Endometrial microvascular endothelial cells (primary cell): ENCODE measurements at regions not wholly inside any gene's neighbourhood (a gene's known extent, or its start where the extent isn't known, plus 50 kb on each side); places are given as distances from the start of the nearest gene placed in this dataset.

Experiments used
- in situ Hi-C: cut with HindIII; loops from 2 replicates; pipeline ENCODE4 v1.10.0; 2017; ENCODE audit warnings: low sequenced_read_pairs, low pct_unique_long_range_greater_than_20kb; ENCODE audit errors: inconsistent ontology term

DNA sequence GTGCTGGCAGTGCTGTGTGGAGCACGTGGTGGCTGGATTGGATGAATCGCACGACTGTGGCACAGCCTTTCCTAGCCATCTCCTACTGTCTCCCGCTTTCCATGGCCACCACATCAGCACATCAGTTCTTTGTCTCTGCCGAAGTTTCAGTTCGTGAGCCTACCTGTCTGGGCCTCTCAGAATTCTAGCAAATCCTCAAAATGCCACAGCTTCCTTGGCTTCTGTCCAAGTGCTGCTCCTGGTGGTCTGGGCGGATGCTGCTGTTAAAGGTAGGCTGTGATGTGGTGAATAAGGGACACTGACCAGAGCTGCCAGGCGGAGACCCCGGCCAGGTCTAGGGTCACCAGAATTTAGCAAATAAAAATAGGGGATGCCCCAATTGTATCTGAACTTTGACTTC, 237.4 kb downstream of the LPIN1 start:
- in situ Hi-C loops = no loop called here

DNA sequence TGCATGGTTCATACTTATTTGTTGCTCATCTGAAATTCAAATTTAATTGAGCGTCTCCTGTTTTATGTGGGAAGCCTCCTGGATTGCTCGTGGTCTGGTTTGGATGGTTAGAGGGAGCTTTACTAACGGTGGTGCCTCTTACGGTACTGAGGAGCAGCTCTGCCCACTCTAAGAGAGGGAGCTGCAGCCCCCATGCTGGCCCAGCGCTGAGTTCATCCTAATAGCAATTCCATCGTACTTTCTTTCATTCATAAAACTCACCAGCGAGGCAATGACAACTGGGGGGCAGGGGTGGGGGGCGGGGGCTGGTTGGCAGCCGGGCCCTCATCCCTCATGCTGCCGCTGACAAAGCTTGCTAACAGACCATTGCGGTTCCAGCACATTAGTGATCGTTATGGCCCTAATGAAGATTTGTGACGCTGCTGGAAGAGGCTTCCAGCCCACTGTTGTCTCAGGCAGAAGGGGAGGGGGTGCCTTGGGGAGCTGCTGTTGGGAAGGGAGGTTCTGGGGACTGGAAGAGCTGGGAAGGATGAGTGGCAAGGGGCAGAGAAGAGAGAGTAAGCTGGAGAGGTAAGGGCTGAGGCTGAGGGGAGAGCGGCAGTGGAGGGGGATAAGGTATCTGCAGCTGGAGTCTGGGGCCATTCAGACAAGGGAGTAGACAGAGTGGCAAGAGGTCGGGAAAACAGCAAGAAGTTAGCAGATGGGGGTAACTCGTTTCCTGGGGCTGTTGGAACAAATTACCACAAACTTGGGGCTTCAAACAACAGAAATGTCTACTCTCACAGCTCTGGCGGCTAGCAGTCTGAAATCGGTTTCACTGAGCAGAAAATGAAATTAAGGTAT, 238.1 kb downstream of the LPIN1 start:
- in situ Hi-C loops = no loop called here

DNA sequence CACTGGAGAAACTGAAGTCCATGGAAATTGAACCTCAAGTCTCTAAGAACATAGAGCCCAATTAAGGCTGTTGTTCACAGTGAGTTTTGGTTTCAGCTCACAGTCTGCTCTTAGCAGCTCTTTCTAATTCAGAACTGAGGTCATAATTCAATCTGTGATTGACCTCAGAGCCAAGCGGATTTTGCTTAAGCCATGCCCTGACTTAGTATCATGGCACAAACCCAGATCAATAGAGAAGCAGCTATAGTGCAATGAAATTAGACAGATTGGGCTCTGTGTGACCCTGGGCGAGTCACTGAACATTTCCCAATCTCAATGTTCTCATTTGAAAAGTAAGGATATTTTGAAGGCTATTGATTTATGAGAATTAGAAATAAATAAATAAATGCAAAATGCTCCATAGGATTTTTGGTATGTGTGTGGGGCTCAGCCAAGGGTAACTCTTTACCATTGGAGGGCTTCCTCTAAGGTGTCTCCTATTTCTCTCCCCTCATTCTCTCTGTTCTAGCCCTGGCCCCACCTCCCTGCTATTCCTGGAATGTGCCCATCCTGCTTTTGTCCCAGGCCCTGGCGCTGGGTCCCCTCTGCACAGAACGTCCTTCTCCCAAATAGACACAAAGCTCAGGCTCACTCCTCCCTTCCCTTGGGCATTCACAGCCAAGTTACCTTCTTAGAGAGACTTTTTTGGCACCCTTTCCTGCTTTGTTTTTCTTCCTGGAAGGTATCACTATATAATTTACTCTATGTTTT, 239.6 kb downstream of the LPIN1 start:
- in situ Hi-C loops = no loop called here

DNA sequence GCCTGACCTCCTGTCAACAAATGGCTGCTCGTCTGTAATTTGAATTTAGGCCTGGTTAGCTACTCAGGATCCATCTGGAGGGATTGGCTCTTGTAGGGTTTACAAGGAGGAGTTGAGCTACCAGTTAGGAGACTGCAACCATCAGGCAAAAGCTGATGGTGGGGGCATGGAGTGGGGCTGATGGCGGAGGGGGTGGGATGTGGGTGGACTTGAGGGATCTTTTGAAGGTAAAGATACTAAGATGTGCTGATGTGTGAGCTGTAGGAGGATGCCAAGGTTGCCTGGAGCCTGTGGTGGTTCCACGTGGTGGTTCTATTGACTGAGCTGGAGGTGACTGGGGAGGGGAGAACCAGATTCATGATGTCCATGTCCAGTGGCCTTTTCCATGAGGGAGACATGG, 240.7 kb downstream of the LPIN1 start:
- in situ Hi-C loops = no loop called here

DNA sequence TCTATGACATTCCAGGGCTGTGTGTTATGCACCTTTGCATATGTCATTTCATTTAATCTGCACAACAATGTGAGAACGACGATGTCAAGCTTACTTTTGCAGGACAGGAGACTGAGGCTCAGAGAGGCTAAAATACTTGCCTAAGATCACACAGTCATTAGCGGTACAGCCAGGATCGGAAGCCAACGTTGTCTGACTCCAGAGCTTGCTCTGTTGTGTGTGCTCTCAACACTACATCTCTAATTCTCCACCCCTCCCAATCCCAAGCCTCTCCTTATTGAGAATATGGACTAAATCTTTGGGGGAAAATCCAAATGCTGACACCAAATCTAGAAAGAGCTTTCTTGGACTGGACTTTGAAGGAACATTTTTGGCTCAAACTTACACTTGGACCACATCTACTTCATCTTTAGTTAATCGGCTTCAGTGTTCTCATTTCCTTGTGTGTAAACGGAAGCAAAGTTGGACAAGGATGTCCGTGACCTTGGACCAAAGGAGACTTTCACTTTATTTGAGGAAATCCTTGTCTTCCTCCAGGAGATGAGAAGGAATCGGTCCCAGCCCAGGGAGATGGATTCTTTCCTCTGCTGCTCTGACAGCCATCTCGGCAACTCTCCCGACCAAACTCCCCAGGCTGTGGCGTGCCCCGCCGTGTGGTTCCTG, 242.4 kb downstream of the LPIN1 start:
- in situ Hi-C loops = no loop called here

DNA sequence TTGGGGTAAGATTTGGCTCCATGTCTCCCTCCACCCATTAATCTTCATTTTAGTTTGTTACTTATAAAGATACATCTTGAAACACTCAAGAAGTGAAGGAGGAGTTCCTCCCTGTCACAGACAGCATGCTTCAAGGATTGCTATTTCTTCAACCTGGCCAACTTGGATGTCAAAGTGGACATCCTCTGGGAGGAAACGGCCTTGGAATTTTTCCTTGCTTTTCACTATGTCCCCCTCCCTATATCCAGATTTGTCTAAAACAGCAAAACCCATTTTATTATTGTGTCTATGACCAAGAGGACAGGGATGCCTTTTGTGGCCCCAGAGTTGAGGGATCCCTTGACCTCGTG, 242.9 kb downstream of the LPIN1 start:
- in situ Hi-C loops = no loop called here

DNA sequence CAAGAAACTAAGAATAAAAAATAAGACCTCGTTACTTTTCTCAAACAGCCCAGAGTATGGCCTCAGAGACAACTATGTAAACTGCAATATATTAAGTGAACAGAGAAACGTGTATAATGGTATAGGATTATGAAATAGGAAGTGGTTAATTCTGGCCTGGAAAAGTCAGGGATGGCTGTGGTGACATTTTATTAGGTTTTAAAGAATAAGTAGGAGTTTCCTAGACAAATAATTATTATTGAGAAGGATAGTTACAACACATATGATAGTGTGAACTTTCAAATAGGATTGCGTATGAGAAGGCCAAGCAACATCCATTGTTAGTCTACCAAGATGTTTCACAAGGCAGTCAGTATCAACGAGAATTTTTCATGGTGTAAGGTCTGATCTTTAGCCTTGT, 244.1 kb downstream of the LPIN1 start:
- in situ Hi-C loops = no loop called here

DNA sequence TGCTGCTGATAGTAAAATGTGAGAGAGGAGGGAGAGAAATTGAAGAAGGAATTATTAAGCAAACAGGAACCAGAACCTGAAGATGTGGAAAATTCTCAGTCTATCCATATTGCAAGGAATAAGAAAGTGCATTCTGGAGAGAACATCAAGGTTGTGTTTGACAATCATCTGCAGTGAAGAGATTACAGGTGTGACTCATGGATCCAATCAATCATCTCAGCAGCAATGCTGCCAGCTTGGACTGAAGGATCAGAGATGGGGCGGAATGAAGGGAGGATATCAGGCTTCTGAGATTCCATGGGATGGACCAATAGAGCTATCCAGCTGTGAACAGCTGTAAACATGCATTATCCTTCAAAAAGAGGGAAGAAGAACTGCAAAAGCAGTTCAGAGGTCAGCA, 247.3 kb downstream of the LPIN1 start:
- in situ Hi-C loops = no loop called here

DNA sequence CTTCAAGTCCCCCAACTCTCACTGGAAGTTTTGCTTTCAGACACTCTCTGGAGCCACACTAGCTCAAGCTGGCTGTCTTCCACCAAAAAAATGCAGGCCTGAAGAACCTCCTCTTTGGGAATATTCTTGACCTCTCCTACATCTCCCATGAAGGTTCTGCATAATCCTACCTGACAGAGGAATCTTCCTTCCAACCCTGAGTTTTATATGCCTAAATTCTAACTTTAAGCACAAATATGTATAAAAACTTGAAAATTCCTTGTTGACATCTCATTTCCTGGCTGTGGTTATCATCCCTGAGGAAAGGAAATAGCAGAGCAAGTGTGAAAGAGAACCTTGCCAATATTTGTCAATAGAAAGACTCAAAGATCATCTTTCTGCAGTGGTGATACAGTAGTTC, 249.0 kb downstream of the LPIN1 start:
- in situ Hi-C loops = no loop called here

DNA sequence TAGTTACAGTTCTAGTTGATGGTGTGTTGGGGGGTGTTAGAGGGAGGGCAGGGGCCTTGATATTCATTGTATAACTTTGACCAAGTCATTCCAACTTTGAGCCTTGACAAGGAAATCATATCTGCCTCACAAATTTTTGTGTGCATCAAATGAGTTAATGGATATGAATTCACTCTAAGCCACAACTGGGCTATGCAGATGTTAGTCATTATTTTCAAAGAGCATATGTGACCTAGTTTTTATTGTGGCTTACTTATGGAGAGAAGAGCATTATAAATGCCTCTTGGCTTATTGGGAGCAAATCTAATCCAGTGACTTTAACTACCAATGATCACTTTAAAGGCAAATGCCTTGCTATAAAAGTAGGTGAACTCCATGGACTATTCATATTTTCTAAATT, 250.2 kb downstream of the LPIN1 start:
- in situ Hi-C loops = no loop called here

DNA sequence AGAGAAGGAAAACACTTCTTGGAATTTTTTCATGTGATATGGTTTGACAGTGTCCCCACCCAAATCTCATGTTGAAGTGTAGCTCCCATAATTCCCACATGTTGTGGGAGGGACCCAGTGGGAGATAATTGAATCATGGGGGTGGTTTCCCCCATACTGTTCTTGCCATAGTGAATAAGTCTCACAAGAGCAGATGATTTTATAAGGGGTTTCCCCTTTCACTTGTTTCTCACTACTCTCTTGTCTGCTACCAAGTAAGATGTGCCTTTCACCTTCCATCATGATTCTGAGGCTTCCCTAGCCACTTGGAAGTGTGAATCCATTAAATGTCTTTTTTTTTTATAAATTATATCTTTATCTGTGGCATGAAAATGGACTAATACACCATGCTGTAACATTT, 250.7 kb downstream of the LPIN1 start:
- in situ Hi-C loops = no loop called here

DNA sequence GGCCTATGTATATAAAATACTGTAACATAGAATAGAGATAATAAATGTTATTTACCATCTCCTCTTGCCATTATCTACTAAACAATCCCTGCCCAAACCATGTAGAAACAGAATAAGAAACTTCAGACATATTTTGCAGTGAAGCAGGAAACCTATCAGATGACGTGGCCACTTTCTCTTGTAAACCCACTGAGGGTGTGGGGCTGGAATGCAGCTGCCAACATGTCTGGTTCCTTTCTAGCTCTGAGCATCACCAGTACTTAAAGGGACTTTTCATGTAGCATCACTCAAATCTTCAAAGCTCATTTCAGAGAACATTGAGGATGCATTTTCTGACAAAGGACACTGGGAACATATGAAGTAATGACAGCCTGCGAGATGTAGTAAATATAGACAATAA, 251.8 kb downstream of the LPIN1 start:
- in situ Hi-C loops = no loop called here

DNA sequence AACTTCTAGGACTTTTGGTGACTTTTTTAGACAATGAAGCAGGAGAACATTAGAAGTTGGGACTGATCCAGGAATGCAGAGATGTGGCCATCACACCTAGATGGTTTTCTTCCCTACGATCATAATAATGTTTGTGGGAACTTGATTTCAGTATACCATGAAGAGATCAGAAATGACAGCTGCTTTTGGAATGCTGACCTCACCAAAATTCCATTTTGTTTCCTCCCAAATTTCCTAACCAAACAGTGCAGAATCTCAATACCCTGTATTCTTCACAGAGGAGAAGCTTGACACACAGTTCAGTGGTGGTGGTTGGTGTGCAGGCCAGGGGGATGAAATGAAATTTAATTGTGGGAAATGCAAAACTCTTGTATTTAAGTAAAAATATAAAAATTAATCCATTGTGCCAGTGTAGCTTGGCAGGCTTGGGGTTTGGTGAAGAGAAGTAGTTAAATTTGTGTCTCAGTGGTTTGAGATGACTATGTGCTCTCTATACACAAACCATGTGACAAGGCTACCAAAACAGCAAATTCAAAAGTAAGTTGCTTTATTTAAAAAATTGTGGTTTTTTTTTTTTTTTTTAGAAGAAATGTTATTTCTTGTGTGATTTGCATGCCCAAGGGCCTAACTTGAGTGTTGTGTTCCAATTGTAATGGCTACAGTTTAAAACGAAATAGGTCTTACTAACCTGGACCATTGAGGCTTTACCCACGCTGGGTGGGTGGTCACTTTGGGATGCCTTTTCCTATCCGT, 252.4 kb downstream of the LPIN1 start:
- in situ Hi-C loops = no loop called here

DNA sequence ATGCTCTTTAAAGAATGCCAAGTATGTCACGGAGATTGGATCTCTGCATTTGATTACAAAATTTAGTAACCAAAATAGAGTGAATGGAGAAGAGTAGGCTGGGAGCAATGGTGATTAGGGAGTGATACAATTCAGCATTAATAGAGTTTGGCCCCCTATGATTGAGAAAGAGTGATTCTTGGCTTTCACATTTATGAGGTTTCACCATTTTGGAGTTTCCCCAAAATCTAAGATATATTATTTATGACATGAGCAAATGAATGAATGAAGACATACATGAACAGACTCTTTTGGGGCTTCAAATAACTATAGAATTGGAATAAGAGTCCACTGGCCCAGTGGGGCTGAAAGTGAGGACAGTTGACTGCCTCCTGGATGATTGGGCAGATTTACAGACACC, 255.2 kb downstream of the LPIN1 start:
- in situ Hi-C loops = no loop called here

DNA sequence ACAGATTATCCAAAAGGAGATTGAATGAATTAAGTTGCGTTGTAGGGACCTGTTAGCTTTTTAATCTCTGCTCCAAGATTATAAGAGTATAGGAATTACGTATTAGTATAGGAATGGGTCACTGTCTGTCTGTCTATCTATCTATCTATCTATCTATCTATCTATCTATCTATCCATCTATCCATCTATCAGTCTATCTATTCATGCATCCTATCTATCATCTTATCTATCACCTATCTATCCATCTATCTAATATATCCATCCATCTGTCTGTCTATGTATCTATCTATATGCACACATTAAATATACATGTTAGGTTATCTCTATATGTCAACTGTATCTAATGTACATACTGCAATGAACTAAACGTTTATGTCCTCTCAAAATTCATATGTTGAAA, 255.8 kb downstream of the LPIN1 start:
- in situ Hi-C loops = no loop called here

DNA sequence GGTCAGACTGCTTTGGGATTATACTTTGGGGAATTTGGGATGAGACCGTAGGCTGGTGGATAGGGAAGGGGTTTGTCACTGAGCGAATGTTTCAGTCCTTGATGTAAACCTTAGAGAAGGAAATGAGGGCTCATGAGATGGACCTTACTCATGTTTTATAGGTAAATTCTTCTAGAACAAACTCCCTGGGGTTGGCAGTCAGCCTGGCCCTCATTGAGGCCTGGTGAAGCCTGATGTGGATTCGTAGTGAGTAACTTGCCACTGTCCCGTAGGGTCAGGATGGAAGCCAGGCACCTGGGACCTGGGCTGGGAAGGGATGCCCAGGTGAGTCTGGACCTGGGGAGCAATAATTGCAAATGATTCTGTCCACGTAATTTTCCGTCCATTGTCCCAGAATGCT, 258.3 kb downstream of the LPIN1 start:
- in situ Hi-C loops = no loop called here

DNA sequence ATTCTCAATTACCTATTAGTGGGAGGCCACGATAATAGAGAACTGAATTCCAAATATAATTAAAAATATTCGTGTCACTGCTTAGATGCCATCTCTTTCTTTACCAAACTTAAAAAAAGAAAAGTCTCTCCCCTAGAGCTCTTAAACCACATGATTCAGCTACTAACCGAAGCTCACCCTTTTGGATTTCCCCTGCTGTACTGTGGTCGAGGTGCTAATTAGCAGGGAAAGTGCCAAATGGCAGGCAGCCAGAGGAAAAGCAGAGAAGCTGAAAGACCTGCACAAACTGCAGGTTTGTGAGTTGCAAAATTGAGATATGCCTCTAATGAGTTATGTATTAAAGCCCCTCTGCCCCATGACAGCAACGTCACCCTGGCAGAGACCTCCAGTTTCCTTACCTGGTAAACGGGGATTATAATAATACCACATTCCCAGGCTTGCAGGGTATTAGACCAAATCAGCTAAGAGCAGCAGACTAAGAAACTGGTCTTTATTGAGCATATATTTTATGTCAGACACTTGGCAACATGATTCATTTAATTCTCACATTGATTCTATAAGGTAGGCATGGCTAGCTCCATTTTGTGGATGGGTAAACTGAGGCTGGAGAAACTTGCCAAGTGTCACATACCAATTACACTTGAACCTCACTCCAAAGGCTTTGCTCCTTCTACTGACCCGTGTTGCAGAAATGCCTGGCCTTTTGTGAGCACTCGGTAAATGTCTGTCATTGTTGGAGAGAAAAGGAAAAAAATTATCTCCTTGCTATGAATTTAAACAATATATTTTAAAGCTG, 259.7 kb downstream of the LPIN1 start:
- in situ Hi-C loops = no loop called here

DNA sequence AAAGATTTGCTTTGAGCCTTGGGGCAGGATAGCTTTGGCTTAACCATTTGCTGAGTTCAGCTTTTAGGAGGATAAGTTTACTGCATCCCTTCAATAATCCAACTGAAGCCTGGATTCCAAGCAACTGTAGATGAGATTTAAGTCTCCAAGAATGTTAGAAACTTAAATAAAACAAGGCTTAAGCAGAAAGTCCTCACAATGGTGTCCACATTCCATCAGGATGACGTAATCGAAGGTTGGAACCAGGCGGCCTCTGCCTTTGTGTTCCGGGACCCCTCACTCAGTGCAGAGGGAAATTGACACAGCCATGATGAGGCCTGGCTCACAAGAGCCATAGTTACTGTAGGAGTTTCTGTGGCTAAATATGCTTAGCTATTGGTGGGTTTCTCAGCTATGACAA, 260.4 kb downstream of the LPIN1 start:
- in situ Hi-C loops = no loop called here

DNA sequence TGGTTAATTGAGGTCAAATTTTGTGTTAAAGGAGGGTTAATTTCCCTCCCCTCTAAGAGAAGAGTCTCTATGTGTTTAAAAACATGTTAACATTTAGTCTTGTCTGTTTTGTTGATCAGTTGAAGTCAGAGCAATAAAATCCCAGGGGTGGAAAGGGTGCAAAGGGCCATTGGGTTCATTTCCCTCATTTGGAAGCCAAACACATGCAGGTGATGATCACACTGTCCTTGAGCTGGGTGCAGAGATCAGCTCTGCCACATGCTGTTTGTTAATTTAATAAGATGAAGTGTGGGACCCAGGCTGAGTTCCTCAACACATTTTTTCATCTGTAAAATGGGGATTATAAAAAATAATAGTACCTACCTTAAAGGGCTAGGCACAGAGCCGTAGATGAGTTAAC, 260.9 kb downstream of the LPIN1 start:
- in situ Hi-C loops = no loop called here
